HG02623 (cell line): ENCODE measurements at regions not wholly inside any gene's neighbourhood (a gene's known extent, or its start where the extent isn't known, plus 50 kb on each side); places are given as distances from the start of the nearest gene placed in this dataset.

Experiments
- ATAC-seq: cut with Tn5 transposase; IDR thresholded peaks from one replicate; pipeline ENCODE4 v1.9.1; 2021; ENCODE audit warnings: moderate library complexity; ENCODE audit not compliant: unreplicated experiment

DNA sequence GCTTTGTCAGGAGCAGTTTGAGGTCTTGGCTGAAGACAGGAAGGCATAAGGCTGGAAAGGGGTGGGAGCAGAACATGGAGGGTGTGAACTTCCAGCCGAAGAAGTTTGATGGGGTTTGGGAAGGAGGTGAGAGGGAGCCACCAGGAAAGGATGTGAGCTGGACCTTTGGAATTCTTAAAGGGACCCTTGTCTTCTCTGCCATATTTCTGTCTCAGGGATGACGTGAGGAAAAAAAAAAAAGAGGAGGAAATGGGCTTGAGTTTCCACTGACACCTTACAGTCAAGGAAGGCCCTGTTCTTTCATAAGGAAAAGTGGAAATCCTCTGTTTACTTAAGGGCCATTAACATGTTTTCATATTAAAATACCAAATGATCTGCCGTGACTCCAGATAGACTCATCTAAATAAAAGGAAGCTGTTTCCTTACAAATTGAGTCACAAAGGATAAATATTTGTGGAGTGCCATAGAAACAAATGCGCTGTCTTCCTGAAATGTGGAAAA lies 132.1 kb downstream of the PALM2AKAP2 start:
- ATAC-seq: no peak

GRCh38 chr9:109912726-109913460 lies 132.9 kb downstream of the PALM2AKAP2 start:
- no peak for ATAC-seq

- no peak for ATAC-seq
Observed at GRCh38 chr9:109913461-109913810, 133.4 kb downstream of the PALM2AKAP2 start.

- ATAC-seq: peak; percentile 48
Observed at GRCh38 chr9:109914280-109915027, 134.5 kb downstream of the PALM2AKAP2 start.

GRCh38 chr9:109916316-109916715 lies 136.3 kb downstream of the PALM2AKAP2 start:
- no peak for ATAC-seq

- ATAC-seq: peak; percentile 51
Observed at GRCh38 chr9:109918339-109919163, 138.6 kb downstream of the PALM2AKAP2 start.

- ATAC-seq: no peak
Observed at GRCh38 chr9:109919736-109920408, 139.9 kb downstream of the PALM2AKAP2 start.

DNA sequence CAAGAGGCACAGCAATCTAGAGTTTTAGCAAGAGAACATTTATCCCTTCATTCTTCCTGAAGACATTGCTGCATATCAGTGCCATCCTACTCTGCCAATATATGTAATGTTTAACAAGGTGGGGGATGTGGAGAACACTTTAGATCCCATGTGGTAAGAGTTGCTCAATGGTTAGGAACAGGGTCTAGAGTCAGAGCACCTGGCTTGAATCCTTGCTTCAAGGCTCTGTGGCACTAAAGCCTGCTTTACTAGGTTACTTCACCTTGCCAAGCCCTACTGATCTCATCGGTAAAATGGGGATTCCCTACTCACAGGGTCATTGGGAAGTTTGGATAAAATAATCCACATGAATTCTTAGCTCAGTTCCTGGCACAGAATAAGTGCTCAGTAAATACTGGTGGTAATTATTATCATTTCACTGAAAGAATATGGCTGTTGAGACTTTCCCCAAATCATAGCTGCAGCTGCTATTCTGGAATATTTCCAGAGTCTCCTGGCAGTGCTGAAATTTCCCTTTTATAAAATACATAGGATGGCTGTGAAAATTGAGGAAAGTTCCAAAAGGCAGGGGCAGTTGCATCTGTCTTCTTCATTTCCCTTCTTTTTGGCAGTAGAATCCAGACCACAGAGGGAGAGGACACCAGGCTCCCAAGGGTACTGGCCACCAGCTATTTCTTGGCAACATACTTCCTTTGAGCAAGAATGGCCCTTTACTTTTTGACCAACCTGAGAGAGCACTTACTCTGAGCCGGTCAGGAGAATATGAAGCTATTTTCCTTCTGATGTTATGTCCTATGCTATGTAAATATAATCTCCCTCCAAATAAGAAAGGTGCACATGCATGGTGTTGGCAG lies 142.8 kb downstream of the PALM2AKAP2 start:
- ATAC-seq: no peak

- no peak for ATAC-seq
Observed at GRCh38 chr9:109923471-109923760, 143.4 kb downstream of the PALM2AKAP2 start.

GRCh38 chr9:109923806-109924205 lies 143.8 kb downstream of the PALM2AKAP2 start:
- ATAC-seq: no peak

- no peak for ATAC-seq
Observed at GRCh38 chr9:109925799-109926198, 145.8 kb downstream of the PALM2AKAP2 start.

GRCh38 chr9:109926421-109926869 lies 146.4 kb downstream of the PALM2AKAP2 start:
- no peak for ATAC-seq

DNA sequence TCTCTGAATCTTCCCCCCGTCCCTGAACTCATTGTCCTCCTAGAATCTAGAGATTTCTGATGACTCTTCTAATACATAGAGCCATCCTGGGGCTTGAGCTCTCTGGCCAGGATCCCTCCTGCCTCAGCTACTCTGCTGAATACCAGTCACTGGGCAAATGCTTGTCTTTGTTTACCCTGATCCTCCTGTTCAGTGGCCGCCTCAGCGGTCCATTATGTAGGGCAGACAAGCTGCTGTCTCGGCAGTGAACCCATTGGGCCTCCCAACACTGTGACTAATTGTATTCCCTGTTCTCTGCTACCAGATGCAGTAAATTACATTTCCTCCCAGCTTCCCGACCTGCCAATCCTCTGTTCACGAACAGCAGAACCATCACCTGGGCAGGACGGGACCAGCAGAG lies 151.6 kb downstream of the PALM2AKAP2 start:
- ATAC-seq: no peak

DNA sequence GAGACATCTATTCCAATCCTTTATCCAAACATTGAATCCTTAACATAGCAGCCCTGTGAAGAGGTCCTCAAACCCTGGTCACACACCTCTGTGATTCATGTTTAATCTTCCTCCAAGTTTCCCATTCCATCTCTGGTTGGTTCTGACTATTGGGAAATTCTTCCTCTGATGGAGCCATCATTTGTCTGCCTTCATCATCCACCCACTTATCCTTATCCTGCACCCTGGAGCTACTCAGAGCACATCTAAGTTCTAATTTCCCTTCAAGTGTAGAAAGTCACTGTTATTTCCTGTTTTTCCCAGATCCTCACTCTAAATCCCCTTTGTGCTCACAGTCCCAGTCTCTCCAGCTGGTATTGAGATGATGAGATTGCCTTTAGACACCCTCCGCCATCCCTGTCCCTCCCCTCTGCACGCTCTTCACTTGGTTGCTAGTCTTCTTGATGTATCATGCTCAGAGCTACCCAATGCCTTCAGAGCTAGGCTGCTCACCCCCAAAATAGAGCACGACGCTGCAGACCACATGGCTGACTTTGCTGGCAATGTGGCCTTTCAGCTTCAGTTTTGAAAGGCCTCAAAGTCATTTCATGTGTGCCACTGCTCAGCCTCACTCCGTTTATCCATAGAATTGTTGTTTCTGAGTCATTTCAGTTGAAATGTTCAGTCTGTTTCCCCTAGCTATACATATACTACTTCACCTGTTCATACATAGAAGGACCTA lies 154.3 kb downstream of the PALM2AKAP2 start:
- ATAC-seq: no peak

DNA sequence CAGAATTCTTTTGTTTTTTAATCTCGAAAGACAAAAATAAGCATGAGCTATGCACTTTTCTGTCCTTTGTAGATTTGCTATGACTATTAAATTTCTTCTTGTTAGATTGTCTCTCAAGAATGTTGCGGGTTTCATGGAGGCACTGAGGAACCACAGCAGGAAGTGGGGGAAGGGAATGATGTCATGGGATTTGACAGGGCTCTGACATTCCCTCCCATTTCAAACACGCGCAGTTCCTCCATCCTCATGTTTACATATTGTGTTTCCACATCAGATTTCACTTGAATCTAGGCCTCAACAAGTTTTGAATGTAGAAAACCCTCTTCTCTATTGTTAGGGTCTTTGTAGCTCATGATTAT lies 154.8 kb downstream of the PALM2AKAP2 start:
- ATAC-seq: no peak

DNA sequence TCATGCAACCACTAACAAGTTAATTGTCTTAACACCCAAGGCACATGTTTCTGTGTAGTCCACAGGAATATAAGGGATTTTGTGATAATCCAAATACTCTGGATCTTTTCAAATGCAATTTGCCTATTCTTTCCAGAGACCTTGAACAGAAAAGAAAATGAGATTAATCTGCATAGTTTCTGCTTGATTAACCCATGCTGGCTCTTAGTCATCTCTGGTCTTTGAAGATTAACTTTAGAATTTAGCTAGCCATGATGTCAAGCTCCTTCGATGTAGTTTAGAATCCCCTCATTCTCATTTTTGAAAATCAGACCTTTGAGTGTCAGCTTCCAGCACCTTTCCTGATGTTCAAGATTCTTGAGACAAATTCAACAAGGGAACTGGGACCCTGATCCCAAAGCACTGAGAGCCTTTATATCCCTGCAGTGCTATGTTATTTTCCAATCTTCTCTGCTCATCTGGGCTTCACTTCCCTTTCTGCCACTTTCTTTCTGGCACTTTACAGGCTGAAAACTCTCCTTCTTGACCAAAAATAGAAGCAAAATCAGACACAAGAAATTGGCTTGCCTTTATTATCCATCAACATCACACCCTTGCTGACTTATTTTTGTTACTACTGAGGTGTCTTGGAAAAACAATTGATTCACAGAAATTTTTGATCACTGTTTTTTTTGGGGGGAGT lies 155.5 kb downstream of the PALM2AKAP2 start:
- no peak for ATAC-seq

GRCh38 chr9:109937861-109938453 lies 158.0 kb downstream of the PALM2AKAP2 start:
- no peak for ATAC-seq

DNA sequence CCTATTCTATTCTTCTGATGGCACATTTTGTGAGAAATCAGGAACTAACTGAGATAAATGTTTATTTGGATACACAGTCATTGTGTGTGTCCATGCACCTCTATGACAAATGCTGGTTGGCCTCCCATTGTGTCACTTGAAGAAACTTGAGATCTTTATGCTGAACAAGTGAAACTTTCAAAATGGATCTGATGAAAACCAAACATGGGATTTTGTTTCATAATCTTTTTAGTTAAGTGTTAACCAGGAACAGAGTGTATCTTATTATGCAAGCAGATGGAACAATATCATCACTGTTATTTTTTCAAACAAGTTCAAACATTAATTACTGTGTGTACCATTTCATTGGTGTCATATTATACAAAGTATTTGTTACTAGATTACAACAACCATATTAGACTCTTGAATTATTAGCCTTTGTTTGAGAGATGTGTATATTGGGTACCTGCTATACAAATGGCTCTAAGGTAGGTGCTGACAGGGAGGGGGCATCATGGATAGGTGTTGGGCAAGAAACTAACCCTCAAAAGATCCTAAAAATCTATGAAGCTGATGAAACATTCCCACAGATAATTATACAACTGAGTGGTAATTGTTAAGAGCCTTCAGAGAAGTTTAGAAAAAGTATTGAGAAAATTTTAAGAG lies 159.8 kb downstream of the PALM2AKAP2 start:
- no peak for ATAC-seq
